GM06990 (cell line): ENCODE measurements at regions not wholly inside any gene's neighbourhood (a gene's known extent, or its start where the extent isn't known, plus 50 kb on each side); places are given as distances from the start of the nearest gene placed in this dataset.

Experiments used
- DNase-seq: peaks from one replicate; pipeline ENCODE4 v3.0.0-alpha.2; 2011; ENCODE audit not compliant: insufficient read length; ENCODE audit errors: extremely low read depth
- H3K27me3 ChIP-seq: replicated peaks from 2 replicates; pipeline ENCODE4 v1.6.0; 2011; ENCODE audit warnings: low read length; ENCODE audit not compliant: control insufficient read depth, insufficient read depth
- H3K36me3 ChIP-seq: 2 replicates; pipeline ENCODE4 v1.5.1; 2011; ENCODE audit warnings: low read length; ENCODE audit not compliant: control insufficient read depth, insufficient read depth
- H3K4me3 ChIP-seq: replicated peaks from 2 replicates; pipeline ENCODE4 v1.5.1; 2011; ENCODE audit warnings: low read depth, mild to moderate bottlenecking, control low read depth, low read length
- CTCF ChIP-seq: IDR thresholded peaks from 2 replicates; pipeline ENCODE4 v1.5.1; 2011; ENCODE audit warnings: low read length, control low read depth, mild to moderate bottlenecking, inconsistent platforms; ENCODE audit not compliant: insufficient read depth, poor library complexity, severe bottlenecking

DNA sequence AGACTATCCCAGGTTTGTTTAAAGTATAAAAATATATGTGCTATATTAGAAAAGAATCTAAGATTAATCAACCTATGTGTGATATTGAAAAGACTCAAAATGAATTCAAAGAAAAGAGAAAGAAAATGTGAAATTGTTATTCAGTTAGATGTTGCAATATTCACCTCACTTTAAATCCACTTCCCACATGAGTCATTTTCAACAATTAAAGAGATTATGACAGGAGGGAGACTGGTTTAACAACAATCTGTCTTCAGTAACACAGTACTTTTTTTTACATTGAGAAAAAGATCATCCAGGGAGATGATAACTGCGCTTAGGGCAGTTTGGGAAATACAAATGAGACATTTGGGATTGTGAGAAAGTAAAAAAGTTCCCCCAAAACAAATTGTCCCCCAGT, 1246.2 kb downstream of the SLITRK1 start:
- Histone ChIP-seq H3K36me3 (no peaks in the 10 kb centered on the region), H3K4me3 (no peak overlapping the region), H3K27me3 (no peaks in the 10 kb centered on the region)
- TF ChIP-seq CTCF = no peak
- DNase-seq = no peak

DNA sequence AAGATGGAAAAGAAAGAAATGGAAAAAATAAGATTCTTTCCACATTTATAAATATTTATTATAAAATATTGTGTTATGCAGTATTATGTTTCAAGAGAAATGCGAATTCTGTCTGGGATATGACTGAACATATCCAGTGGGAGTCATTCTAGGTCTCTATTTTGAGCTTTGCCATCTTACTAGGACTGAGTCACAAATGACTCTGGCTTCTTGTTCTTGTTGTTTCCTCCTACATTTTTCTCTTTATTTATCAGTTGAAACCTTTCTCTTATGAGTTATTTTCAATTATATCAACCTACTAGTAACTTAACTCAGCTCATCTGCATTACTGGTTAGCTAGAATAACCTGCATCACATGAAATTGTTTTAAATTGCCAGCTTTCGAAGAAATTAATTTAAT, 1247.3 kb downstream of the SLITRK1 start:
- TF ChIP-seq CTCF = no peak
- Histone ChIP-seq H3K27me3 (no peaks in the 10 kb centered on the region), H3K36me3 (no peaks in the 10 kb centered on the region), H3K4me3 (no peak overlapping the region)
- no peak for DNase-seq

DNA sequence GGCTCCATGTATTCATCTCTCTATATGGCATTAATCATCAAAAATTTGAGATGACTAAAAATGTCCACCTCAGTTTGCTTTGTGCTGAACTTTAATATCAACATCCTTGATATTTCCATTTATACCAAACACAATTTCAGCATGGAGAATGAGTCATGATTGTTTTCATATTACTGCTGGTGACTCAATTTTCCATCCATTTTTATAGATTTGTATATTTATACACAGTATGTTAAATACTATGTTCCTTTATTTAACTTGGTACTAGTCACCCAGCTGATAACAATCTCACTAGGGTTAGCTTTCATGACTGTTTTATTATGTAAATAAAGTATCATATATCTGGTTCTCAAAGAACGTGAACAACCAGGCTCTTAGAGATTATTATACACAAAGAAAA, 1255.1 kb downstream of the SLITRK1 start:
- DNase-seq = no peak
- no peak for TF ChIP-seq CTCF
- H3K36me3 ChIP-seq = no peaks in the 10 kb centered on the region
- H3K27me3 ChIP-seq = no peaks in the 10 kb centered on the region
- H3K4me3 ChIP-seq = no peak overlapping the region

DNA sequence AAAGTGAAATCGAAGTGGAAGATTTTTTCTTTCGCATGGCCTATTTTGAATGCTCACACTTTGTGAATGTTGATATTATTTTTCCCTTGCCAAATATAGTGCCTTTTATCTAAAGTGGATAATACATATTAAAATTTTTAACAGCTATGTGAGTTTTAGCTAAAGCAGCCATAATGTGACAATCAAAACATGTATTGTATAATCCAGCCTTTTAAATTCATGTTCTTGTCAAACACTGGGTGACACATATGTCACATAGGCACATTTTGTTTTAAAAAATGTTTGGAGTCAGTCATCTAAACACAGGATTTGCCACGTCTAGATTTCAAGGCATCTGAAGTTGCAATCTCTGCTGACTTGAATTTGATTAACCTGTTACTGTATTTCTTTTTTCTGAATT, 1256.6 kb downstream of the SLITRK1 start:
- no peak for TF ChIP-seq CTCF
- Histone ChIP-seq H3K27me3 (no peaks in the 10 kb centered on the region), H3K4me3 (no peak overlapping the region), H3K36me3 (no peaks in the 10 kb centered on the region)
- no peak for DNase-seq

DNA sequence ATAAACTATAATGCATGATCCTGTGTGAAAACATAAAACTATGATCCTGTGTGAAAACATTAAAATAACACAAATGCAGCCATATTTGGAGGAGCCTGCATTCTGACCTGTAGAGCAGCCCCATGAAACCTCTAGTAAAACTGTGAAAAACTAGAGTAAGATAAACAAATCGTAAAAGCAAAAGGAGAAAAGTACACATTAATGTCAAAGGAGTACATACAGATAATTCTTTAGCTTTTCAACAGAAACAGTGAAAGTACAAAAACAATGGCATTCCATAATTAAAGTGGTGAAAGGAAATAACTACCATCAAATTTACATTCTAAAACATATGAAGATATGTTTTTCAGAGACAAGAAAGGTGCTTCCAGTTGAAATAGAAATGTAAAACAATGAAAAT, 1267.2 kb downstream of the SLITRK1 start:
- no peaks in the 10 kb centered on the region for H3K27me3 ChIP-seq
- TF ChIP-seq CTCF = no peak
- no peak overlapping the region for H3K4me3 ChIP-seq
- DNase-seq = no peak
- H3K36me3 ChIP-seq = no peaks in the 10 kb centered on the region

GRCh38 chr13:82614086-82614485, 1268.2 kb downstream of the SLITRK1 start:
- no peak overlapping the region for H3K4me3 ChIP-seq
- no peak for TF ChIP-seq CTCF

More at GRCh38 chr13:82614086-82614485, 1268.2 kb downstream of the SLITRK1 start:
- no peaks in the 10 kb centered on the region for H3K27me3 ChIP-seq
- H3K36me3 ChIP-seq = no peaks in the 10 kb centered on the region
- no peak for DNase-seq
